Neuronal stem cell (in vitro differentiated cells): ENCODE measurements at regions not wholly inside any gene's neighbourhood (a gene's known extent, or its start where the extent isn't known, plus 50 kb on each side); places are given as distances from the start of the nearest gene placed in this dataset.
A peak's percentile ranks its signal among the peaks of the same experiment; 100 is the strongest.

Experiments
- DNase-seq: peaks from one replicate; pipeline ENCODE4 v3.0.0-alpha.2; 2013; ENCODE audit warnings: low spot score
- H2AFZ ChIP-seq: one replicate; pipeline ENCODE4 v1.6.1; 2013; ENCODE audit warnings: mild to moderate bottlenecking, low read length, inconsistent platforms
- H2AK5ac ChIP-seq: 2 replicates; pipeline ENCODE4 v1.6.1; 2013; ENCODE audit warnings: low read depth, mild to moderate bottlenecking, inconsistent platforms, low read length, moderate library complexity, mixed read lengths
- H2BK120ac ChIP-seq: 2 replicates; pipeline ENCODE4 v1.6.1; 2013; ENCODE audit warnings: low read depth, mild to moderate bottlenecking, inconsistent platforms, low read length, moderate library complexity, mixed read lengths
- H2BK12ac ChIP-seq: one replicate; pipeline ENCODE4 v1.6.1; 2013; ENCODE audit warnings: low read length, inconsistent platforms
- H2BK15ac ChIP-seq: 2 replicates; pipeline ENCODE4 v1.6.1; 2013; ENCODE audit warnings: mild to moderate bottlenecking, low read length, inconsistent platforms, mixed read lengths
- H2BK5ac ChIP-seq: one replicate; pipeline ENCODE4 v1.6.1; 2013; ENCODE audit warnings: inconsistent platforms, mild to moderate bottlenecking, low read length, moderate library complexity
- H3K14ac ChIP-seq: one replicate; pipeline ENCODE4 v1.6.1; 2013; ENCODE audit warnings: low read length, inconsistent platforms
- H3K18ac ChIP-seq: 2 replicates; pipeline ENCODE4 v1.6.1; 2013; ENCODE audit warnings: low read length, inconsistent platforms
- H3K23ac ChIP-seq: 2 replicates; pipeline ENCODE4 v1.6.1; 2013; ENCODE audit warnings: low read depth, mild to moderate bottlenecking, mixed read lengths, low read length, inconsistent platforms; ENCODE audit not compliant: poor library complexity
- H3K27ac ChIP-seq: replicated peaks from 3 replicates; pipeline ENCODE4 v1.5.1; 2013; ENCODE audit warnings: low read length, inconsistent platforms
- H3K27me3 ChIP-seq, 3 experiments: 2 replicates each; pipeline ENCODE4 v1.6.1; 2013; ENCODE audit warnings: low read length in 3 of 3, mild to moderate bottlenecking in 2 of 3, inconsistent platforms in 1 of 3, low read depth in 1 of 3, mixed read lengths in 1 of 3, moderate library complexity in 1 of 3; ENCODE audit not compliant: control insufficient read depth in 3 of 3, insufficient read depth in 3 of 3
- H3K36me3 ChIP-seq, 2 donors: replicated peaks in 1 of 2; 2 replicates each; pipeline ENCODE4 v1.6.1; 2013; ENCODE audit warnings: low read length in 2 of 2; ENCODE audit not compliant: control insufficient read depth in 2 of 2, insufficient read depth in 2 of 2
- H3K4ac ChIP-seq: 2 replicates; pipeline ENCODE4 v1.6.1; 2013; ENCODE audit warnings: inconsistent platforms, mild to moderate bottlenecking, low read length, moderate library complexity
- H3K4me1 ChIP-seq, 2 donors: 1 replicate in 1 of 2; 2 replicates in 1 of 2; pipeline ENCODE4 v1.6.1; 2013; ENCODE audit warnings: low read length in 2 of 2, low read depth in 1 of 2; ENCODE audit not compliant: control insufficient read depth in 2 of 2, insufficient read depth in 1 of 2
- H3K4me2 ChIP-seq: one replicate; pipeline ENCODE4 v1.6.1; 2013; ENCODE audit warnings: mild to moderate bottlenecking, low read length, inconsistent platforms; ENCODE audit not compliant: insufficient read depth, poor library complexity, severe bottlenecking
- H3K4me3 ChIP-seq, 2 donors: 2 replicates each; pipeline ENCODE4 v1.5.1; 2013; ENCODE audit warnings: low read length in 2 of 2, mild to moderate bottlenecking in 2 of 2, inconsistent platforms in 1 of 2, moderate library complexity in 1 of 2
- H3K79me1 ChIP-seq: one replicate; pipeline ENCODE4 v1.6.1; 2013; ENCODE audit warnings: low read depth, mild to moderate bottlenecking, inconsistent platforms, low read length, moderate library complexity
- H3K9ac ChIP-seq: one replicate; pipeline ENCODE4 v1.6.1; 2013; ENCODE audit warnings: mild to moderate bottlenecking, low read depth, low read length, inconsistent platforms; ENCODE audit not compliant: poor library complexity
- H3K9me3 ChIP-seq, 2 donors: replicated peaks in 1 of 2; 2 replicates each; pipeline versions ENCODE3 to v1.6.1; 2013; ENCODE audit warnings: low read length in 2 of 2, mild to moderate bottlenecking in 2 of 2, inconsistent platforms in 1 of 2, low read depth in 1 of 2, mixed read lengths in 1 of 2, moderate library complexity in 1 of 2; ENCODE audit not compliant: control insufficient read depth in 2 of 2, insufficient read depth in 1 of 2
- H4K8ac ChIP-seq: one replicate; pipeline ENCODE4 v1.6.1; 2013; ENCODE audit warnings: low read depth, mild to moderate bottlenecking, inconsistent platforms, low read length, moderate library complexity
- H4K91ac ChIP-seq: one replicate; pipeline ENCODE4 v1.6.1; 2013; ENCODE audit warnings: low read length, low read depth, mild to moderate bottlenecking, inconsistent platforms; ENCODE audit not compliant: poor library complexity
- WGBS, 2 donors: extraction: QIAGEN DNeasy Blood & Tissue Kit; methylation state at CpG; one replicate each; pipeline ENCODE4 v1.1.7; 2013; ENCODE audit warnings: missing lambda C conversion rate in 2 of 2, mixed read lengths in 1 of 2; ENCODE audit not compliant: insufficient read length in 2 of 2, insufficient replicate concordance in 1 of 2; ENCODE audit errors: extremely low coverage in 2 of 2; 5-methylcytosine and 5-hydroxymethylcytosine counted together

DNA sequence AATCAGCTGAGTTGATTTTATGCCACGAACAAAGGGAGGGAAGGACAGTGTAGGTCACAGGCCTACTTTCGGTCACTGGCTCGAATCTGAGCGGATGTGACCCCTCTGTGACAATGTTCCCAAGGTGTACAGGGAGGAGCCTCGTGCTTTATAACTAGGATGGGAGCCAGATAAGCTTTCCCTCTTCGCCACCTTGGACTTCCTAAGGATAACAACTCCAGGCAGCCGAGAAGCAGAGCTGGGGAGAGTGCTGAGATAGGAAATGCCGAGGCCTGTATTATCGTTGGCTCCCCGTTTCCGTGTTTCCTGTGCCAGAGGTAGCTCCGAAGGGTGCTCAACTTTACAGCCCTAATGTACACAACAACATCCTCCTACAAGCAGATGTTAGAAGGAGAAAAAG, 217.8 kb upstream of the IRX3 start:
- Histone ChIP-seq H4K91ac (no peak overlapping the region), H3K4me1 (peaks cover 10 to 35% of the 10 kb centered on the region in 2 donors), H3K18ac (no peak overlapping the region), H3K27me3 (no peaks in the 10 kb centered on the region), H3K14ac (no peak overlapping the region), H3K4ac (no peak overlapping the region), H3K9ac (no peak overlapping the region), H3K4me2 (no peak overlapping the region), H3K23ac (no peak overlapping the region), H3K27ac (no peak overlapping the region), H3K36me3 (no peaks in the 10 kb centered on the region), H2AFZ (peak overlapping the region; percentile 13), H2BK120ac (no peak overlapping the region), H2BK15ac (peak overlapping the region; percentile 28), H3K79me1 (no peaks in the 10 kb centered on the region), H4K8ac (no peak overlapping the region), H2AK5ac (no peak overlapping the region), H2BK12ac (no peak overlapping the region), H3K4me3 (no peak overlapping the region), H2BK5ac (no peak overlapping the region), H3K9me3 (no peaks in the 10 kb centered on the region)
- WGBS, 2 donors: no CpG with 5 or more reads among the region's 12 CpGs
- DNase-seq: no peak

DNA sequence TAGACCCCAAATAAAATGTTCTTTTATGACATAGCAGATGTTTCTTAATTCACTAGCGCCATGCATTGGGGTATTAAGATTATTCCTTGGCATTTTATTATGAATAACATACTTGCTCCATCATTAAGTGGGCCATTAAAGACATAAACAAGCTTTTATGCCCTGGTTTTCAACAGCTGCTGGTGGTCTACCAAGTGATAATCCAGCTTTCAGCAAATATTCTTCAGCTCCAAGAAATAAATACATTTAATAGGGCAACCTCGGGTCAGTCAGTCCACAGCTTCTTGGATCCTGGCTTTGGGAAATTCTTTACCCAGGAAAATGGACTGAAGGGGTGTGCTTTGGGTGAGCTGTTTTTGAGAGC, 217.3 kb upstream of the IRX3 start:
- Histone ChIP-seq H2BK120ac (no peak overlapping the region), H4K91ac (no peak overlapping the region), H2AK5ac (no peak overlapping the region), H3K79me1 (no peaks in the 10 kb centered on the region), H3K4ac (no peak overlapping the region), H2BK5ac (no peak overlapping the region), H3K9ac (no peak overlapping the region), H3K23ac (no peak overlapping the region), H2BK12ac (no peak overlapping the region), H4K8ac (no peak overlapping the region), H3K4me1 (peaks cover 10 to 35% of the 10 kb centered on the region in 2 donors), H3K27ac (no peak overlapping the region), H3K18ac (no peak overlapping the region), H3K14ac (no peak overlapping the region), H3K27me3 (no peaks in the 10 kb centered on the region), H2BK15ac (no peak overlapping the region), H2AFZ (peak overlapping the region; percentile 13), H3K4me2 (no peak overlapping the region), H3K9me3 (no peaks in the 10 kb centered on the region), H3K4me3 (no peak overlapping the region), H3K36me3 (no peaks in the 10 kb centered on the region)
- no CpG with 5 or more reads among the region's 2 CpGs for WGBS, 2 donors
- no peak for DNase-seq

DNA sequence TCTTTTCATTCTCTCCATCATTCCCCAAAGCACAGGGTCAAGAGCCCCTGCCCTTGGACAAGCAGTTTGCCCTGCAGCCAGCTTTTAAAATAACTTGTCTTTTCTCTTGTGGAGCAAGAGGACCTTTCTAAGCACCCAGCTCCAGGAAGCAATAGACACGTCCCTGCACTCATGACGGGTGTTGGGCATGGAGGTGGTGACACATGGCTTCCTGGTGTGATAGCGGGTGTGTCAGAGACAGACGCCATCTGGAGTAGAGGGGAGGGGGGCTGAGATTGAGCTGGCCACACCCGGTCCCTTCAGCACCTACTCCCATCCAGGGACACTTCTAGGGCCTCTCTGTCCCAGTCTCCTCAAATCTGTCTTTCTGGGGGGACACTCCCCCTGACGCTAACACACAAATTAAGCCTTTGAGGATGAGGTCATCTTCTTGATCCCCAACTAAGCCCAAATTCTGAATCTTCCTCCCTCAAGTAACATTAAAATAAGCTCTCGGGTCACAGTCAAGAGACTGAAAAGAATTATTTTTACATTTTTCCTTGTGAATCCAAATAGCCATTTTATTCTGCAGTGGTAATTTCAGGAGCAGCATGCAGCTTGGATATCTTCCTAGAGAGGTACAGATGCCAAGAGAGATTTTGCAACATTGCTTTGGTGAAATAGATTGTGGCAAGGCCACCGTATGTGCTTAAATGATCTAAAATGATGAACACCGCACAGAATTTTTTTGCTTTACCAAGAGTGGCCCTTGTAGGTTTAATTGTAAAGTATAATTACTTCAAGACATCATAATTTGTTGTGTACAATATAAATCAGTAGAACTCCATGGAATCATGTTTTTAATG, 216.6 kb upstream of the IRX3 start:
- WGBS, 2 donors: no CpG with 5 or more reads among the region's 9 CpGs
- Histone ChIP-seq H3K27me3 (no peaks in the 10 kb centered on the region), H3K79me1 (no peaks in the 10 kb centered on the region)

DNA sequence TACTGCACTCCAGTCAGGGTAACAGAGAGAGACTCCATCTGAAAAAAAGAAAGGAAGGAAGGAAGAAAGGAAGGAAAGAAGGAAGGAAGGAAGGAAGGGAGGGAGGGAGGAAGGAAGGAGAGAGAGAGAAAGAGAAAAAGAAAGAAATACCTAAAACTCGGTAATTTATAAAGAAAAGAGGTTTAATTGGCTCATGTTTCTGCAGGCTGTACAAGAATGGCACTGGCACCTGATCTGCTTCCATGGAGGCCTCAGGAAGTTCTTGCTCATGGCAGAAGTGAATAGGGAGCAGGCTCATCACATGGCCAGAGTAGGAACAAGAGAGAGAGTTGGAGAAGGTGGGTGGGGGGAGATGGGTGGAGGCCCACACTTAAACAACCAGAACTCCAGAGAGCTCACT, 215.2 kb upstream of the IRX3 start:
- Histone ChIP-seq H3K9me3 (peaks cover 0 to 3% of the 10 kb centered on the region in 2 donors), H2BK120ac (no peak overlapping the region), H2BK5ac (no peak overlapping the region), H3K18ac (no peak overlapping the region), H3K27ac (no peak overlapping the region), H3K23ac (no peak overlapping the region), H3K9ac (no peak overlapping the region), H3K4me2 (no peak overlapping the region), H3K27me3 (no peaks in the 10 kb centered on the region), H3K14ac (no peak overlapping the region), H4K91ac (no peak overlapping the region), H3K4me3 (no peak overlapping the region), H3K4me1 (peaks cover 4 to 17% of the 10 kb centered on the region in 2 donors), H2AK5ac (no peak overlapping the region), H4K8ac (no peak overlapping the region), H3K79me1 (no peaks in the 10 kb centered on the region), H2BK12ac (no peak overlapping the region), H2BK15ac (no peak overlapping the region), H3K4ac (no peak overlapping the region), H3K36me3 (no peaks in the 10 kb centered on the region), H2AFZ (no peak overlapping the region)
- DNase-seq: no peak
- no CpG with 5 or more reads among the region's 1 CpG for WGBS, 2 donors

More for the DNA sequence above, 216.6 kb upstream of the IRX3 start:
- H3K4me1 ChIP-seq: peaks cover 10 to 31% of the 10 kb centered on the region in 2 donors
- no peak overlapping the region for H2BK5ac ChIP-seq
- H2BK12ac ChIP-seq: no peak overlapping the region
- H2BK15ac ChIP-seq: peak overlapping the region; percentile 43
- H3K4ac ChIP-seq: no peak overlapping the region
- H3K9me3 ChIP-seq: peaks cover 0 to 3% of the 10 kb centered on the region in 2 donors
- H3K18ac ChIP-seq: peak overlapping the region; percentile 45
- no peak overlapping the region for H2AFZ ChIP-seq
- no peak overlapping the region for H3K9ac ChIP-seq
- DNase-seq: no peak
- H3K23ac ChIP-seq: peak overlapping the region; percentile 67
- H3K36me3 ChIP-seq: no peaks in the 10 kb centered on the region
- H4K91ac ChIP-seq: no peak overlapping the region
- no peak overlapping the region for H3K27ac ChIP-seq
- peak overlapping the region; percentile 53 for H2AK5ac ChIP-seq
- peak overlapping the region; percentile 23 for H3K14ac ChIP-seq
- H4K8ac ChIP-seq: no peak overlapping the region
- H2BK120ac ChIP-seq: no peak overlapping the region
- H3K4me3 ChIP-seq: no peak overlapping the region
- H3K4me2 ChIP-seq: no peak overlapping the region
